ENCODE measurements at regions not wholly inside any gene's neighbourhood (a gene's known extent, or its start where the extent isn't known, plus 50 kb on each side); places are given as distances from the start of the nearest gene placed in this dataset.

DNA sequence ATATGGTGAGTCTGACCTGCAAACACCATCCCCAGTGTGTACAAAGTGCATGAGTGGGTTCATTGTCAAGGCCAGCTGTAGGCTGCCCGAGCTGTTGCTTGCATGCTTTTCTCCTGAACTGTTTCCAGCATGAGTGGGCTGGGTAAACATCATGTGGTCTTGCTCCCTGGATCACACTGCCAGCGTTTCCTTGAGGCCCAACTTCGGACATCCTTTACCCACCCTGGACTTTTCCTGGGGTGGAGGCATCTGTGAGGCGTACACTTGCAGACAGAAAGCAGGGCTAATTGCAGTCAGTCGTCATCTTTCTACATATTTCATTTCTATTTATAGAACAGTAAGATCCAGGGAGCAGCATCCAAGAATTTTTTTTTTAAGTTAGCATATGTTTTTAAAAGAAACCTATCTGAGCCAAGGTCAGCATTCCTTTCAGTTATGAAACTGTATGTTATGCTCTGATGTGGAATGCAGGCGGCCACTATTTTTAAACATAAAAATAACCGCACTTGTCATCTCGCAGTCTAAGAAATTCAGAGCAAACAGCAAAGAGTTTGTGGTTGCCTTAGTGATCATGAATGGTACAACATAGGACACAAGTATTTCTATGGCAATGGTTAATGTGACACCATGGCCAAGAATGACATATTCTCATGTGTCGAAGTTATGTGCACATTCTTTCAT, 106.5 kb upstream of the DMRT1 start (continued):
- TF ChIP-seq AHDC1 (CRISPR knock-in tag; IDR thresholded peaks at IDR 0.05; ENCODE audit: borderline replicate concordance) (peak; percentile 71; the same call in 1 of the 2 replicates), JUNB (CRISPR knock-in tag; IDR thresholded peaks at IDR 0.05; ENCODE audit: borderline replicate concordance) (no peak), ZFP1 (CRISPR knock-in tag; IDR thresholded peaks at IDR 0.05) (no peak), CREB1 (IDR thresholded peaks at IDR 0.05) (no peak), CREB1 (CRISPR knock-in tag; IDR thresholded peaks at IDR 0.05) (no peak), ZNF788 (CRISPR knock-in tag; IDR thresholded peaks at IDR 0.05; ENCODE audit: borderline replicate concordance) (0 out of 2 replicates have a peak, but pooled peaks have one; percentile 20), BCL6 (CRISPR knock-in tag; IDR thresholded peaks at IDR 0.05) (peak; percentile 87), ETV6 (CRISPR knock-in tag; conservative IDR thresholded peaks at IDR 0.05) (no peak), RARA (CRISPR knock-in tag; IDR thresholded peaks at IDR 0.05) (peak; percentile 100), ZBTB38 (CRISPR knock-in tag; IDR thresholded peaks at IDR 0.05) (no peak), ZNF547 (CRISPR knock-in tag; IDR thresholded peaks at IDR 0.05) (no peak), ZBTB8A (CRISPR knock-in tag; IDR thresholded peaks at IDR 0.05; ENCODE audit: borderline replicate concordance, low read depth) (no peak), NR2F2 (IDR thresholded peaks at IDR 0.05; ENCODE audit: borderline replicate concordance, low read depth) (no peak), ZNF619 (CRISPR knock-in tag; IDR thresholded peaks at IDR 0.05) (no peak)
- TF ChIP-seq, protein P1, sequence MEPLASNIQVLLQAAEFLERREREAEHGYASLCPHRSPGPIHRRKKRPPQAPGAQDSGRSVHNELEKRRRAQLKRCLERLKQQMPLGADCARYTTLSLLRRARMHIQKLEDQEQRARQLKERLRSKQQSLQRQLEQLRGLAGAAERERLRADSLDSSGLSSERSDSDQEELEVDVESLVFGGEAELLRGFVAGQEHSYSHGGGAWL (CRISPR knock-in tag; IDR thresholded peaks at IDR 0.05) = no peak
- TF ChIP-seq, protein P2, sequence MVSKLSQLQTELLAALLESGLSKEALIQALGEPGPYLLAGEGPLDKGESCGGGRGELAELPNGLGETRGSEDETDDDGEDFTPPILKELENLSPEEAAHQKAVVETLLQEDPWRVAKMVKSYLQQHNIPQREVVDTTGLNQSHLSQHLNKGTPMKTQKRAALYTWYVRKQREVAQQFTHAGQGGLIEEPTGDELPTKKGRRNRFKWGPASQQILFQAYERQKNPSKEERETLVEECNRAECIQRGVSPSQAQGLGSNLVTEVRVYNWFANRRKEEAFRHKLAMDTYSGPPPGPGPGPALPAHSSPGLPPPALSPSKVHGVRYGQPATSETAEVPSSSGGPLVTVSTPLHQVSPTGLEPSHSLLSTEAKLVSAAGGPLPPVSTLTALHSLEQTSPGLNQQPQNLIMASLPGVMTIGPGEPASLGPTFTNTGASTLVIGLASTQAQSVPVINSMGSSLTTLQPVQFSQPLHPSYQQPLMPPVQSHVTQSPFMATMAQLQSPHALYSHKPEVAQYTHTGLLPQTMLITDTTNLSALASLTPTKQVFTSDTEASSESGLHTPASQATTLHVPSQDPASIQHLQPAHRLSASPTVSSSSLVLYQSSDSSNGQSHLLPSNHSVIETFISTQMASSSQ (IDR thresholded peaks at IDR 0.05; ENCODE audit: low read depth) = no peak
- TF ChIP-seq, protein P2 (CRISPR knock-in tag; IDR thresholded peaks at IDR 0.05; ENCODE audit: borderline replicate concordance) = peak; percentile 45; the same call in 1 of the 2 replicates

Measured in HepG2 (cell line).